ENCODE measurements at regions not wholly inside any gene's neighbourhood (a gene's known extent, or its start where the extent isn't known, plus 50 kb on each side); places are given as distances from the start of the nearest gene placed in this dataset.

- TF ChIP-seq CTCF (conservative IDR thresholded peaks at IDR 0.05), result no peak
- no peak for TF ChIP-seq EZH2 (IDR thresholded peaks at IDR 0.05; ENCODE audit: low read depth)
Measured at GRCh38 chr6:51505434-51505833, 582.0 kb downstream of the PKHD1 start.
